Loucy (cell line): ENCODE measurements at regions not wholly inside any gene's neighbourhood (a gene's known extent, or its start where the extent isn't known, plus 50 kb on each side); places are given as distances from the start of the nearest gene placed in this dataset.

ENCODE experiments used
- H2AFZ ChIP-seq: fragments of 200-600 bp; sonication (generic); 2 replicates; pipeline ENCODE4 v1.6.0; 2016; ENCODE audit warnings: antibody characterized with exemption, mild to moderate bottlenecking, low read length, moderate library complexity
- H3F3A ChIP-seq: fragments of 200-600 bp; 2 replicates; pipeline ENCODE4 v1.6.0; 2016; ENCODE audit warnings: antibody characterized with exemption, low read depth, mild to moderate bottlenecking
- H3K27me3 ChIP-seq: fragments of 200-600 bp; sonication (generic); 2 replicates; pipeline ENCODE4 v1.6.1; 2014; ENCODE audit warnings: low read length, mild to moderate bottlenecking; ENCODE audit not compliant: insufficient read depth, poor library complexity, severe bottlenecking
- H3K36me3 ChIP-seq: fragments of 200-600 bp; sonication (generic); 2 replicates; pipeline ENCODE4 v1.6.1; 2016; ENCODE audit warnings: low read length; ENCODE audit not compliant: insufficient read depth
- H3K4me1 ChIP-seq: fragments of 200-600 bp; sonication (generic); 2 replicates; pipeline ENCODE4 v1.5.1; 2014; ENCODE audit warnings: low read length, mild to moderate bottlenecking; ENCODE audit not compliant: insufficient read depth, poor library complexity, severe bottlenecking
- H3K4me2 ChIP-seq: fragments of 200-600 bp; sonication (generic); 2 replicates; pipeline ENCODE4 v1.6.0; 2014; ENCODE audit warnings: antibody characterized with exemption, low read length, low read depth, mild to moderate bottlenecking; ENCODE audit not compliant: poor library complexity, severe bottlenecking
- H3K4me3 ChIP-seq: fragments of 200-600 bp; sonication (generic); 2 replicates; pipeline ENCODE4 v1.5.1; 2014; ENCODE audit warnings: low read length, mild to moderate bottlenecking, mixed read lengths; ENCODE audit not compliant: poor library complexity, severe bottlenecking
- H3K79me2 ChIP-seq: fragments of 200-600 bp; sonication (generic); 2 replicates; pipeline ENCODE4 v1.6.1; 2014; ENCODE audit warnings: low read length; ENCODE audit not compliant: insufficient read depth
- H3K9ac ChIP-seq: fragments of 200-600 bp; sonication (generic); 2 replicates; pipeline ENCODE4 v1.6.0; 2014; ENCODE audit warnings: mild to moderate bottlenecking, low read depth, low read length, moderate library complexity; ENCODE audit not compliant: poor library complexity, severe bottlenecking
- H3K9me2 ChIP-seq: fragments of 200-600 bp; sonication (generic); replicated peaks from 2 replicates; pipeline ENCODE4 v1.6.1; 2016; ENCODE audit warnings: low read depth, low read length, mixed read lengths
- H3K9me3 ChIP-seq: fragments of 200-600 bp; sonication (generic); 2 replicates; pipeline ENCODE4 v1.6.1; 2014; ENCODE audit warnings: mild to moderate bottlenecking, antibody characterized with exemption, low read length, low read depth; ENCODE audit not compliant: insufficient read depth
- H4K20me1 ChIP-seq: fragments of 200-600 bp; sonication (generic); 2 replicates; pipeline ENCODE4 v1.6.0; 2014; ENCODE audit warnings: antibody characterized with exemption, low read length, mild to moderate bottlenecking; ENCODE audit not compliant: insufficient read depth, poor library complexity, severe bottlenecking
- CTCF ChIP-seq: fragments of 200-600 bp; sonication (generic); conservative IDR thresholded peaks from 2 replicates; pipeline ENCODE4 v1.5.1; 2014; ENCODE audit warnings: mild to moderate bottlenecking, antibody characterized with exemption, low read length
- EZH2phosphoT487 ChIP-seq: fragments of 200-600 bp; IDR thresholded peaks from 2 replicates; pipeline ENCODE4 v1.6.1; 2018; ENCODE audit warnings: antibody characterized with exemption, mild to moderate bottlenecking, moderate library complexity, borderline replicate concordance

- Histone ChIP-seq H3F3A (no peaks in the 10 kb centered on the region), H3K9me3 (no peaks in the 10 kb centered on the region), H3K4me1 (peaks cover 8% of the 10 kb centered on the region), H3K4me3 (no peak overlapping the region), H3K9me2 (no peaks in the 10 kb centered on the region), H3K27me3 (no peaks in the 10 kb centered on the region), H3K79me2 (no peaks in the 10 kb centered on the region), H3K36me3 (no peaks in the 10 kb centered on the region), H2AFZ (no peak overlapping the region), H4K20me1 (no peaks in the 10 kb centered on the region), H3K4me2 (no peak overlapping the region), H3K9ac (no peak overlapping the region)
- TF ChIP-seq CTCF = no peak
- no peak for TF ChIP-seq EZH2phosphoT487
Observed at GRCh38 chr3:22660606-22661005, 542.5 kb upstream of the UBE2E2 start.

- Histone ChIP-seq H2AFZ (no peak overlapping the region), H3K4me3 (no peak overlapping the region), H4K20me1 (no peaks in the 10 kb centered on the region), H3K27me3 (no peaks in the 10 kb centered on the region), H3K4me2 (no peak overlapping the region), H3K79me2 (no peaks in the 10 kb centered on the region), H3F3A (no peaks in the 10 kb centered on the region), H3K4me1 (peaks cover 14% of the 10 kb centered on the region), H3K9me3 (no peaks in the 10 kb centered on the region), H3K9ac (no peak overlapping the region), H3K36me3 (no peaks in the 10 kb centered on the region), H3K9me2 (no peaks in the 10 kb centered on the region)
- no peak for TF ChIP-seq CTCF
- no peak for TF ChIP-seq EZH2phosphoT487
Observed at GRCh38 chr3:22661121-22661700, 541.9 kb upstream of the UBE2E2 start.

- TF ChIP-seq CTCF (no peak), EZH2phosphoT487 (peak; percentile 17; the same call in 1 of the 2 replicates)
- H3K9me3 ChIP-seq = no peaks in the 10 kb centered on the region
- no peaks in the 10 kb centered on the region for H4K20me1 ChIP-seq
- H3K27me3 ChIP-seq = no peaks in the 10 kb centered on the region
- no peak overlapping the region for H2AFZ ChIP-seq
- no peaks in the 10 kb centered on the region for H3F3A ChIP-seq
- no peaks in the 10 kb centered on the region for H3K79me2 ChIP-seq
- H3K36me3 ChIP-seq = no peaks in the 10 kb centered on the region
- no peak overlapping the region for H3K4me3 ChIP-seq
- no peak overlapping the region for H3K9ac ChIP-seq
- H3K4me2 ChIP-seq = peak overlapping the region; percentile 14
- peaks cover 20% of the 10 kb centered on the region for H3K4me1 ChIP-seq
- no peaks in the 10 kb centered on the region for H3K9me2 ChIP-seq
Observed at GRCh38 chr3:22665528-22665927, 537.6 kb upstream of the UBE2E2 start.
